Middle frontal gyrus (tissue), 1 donor: ENCODE measurements at regions not wholly inside any gene's neighbourhood (a gene's known extent, or its start where the extent isn't known, plus 50 kb on each side); places are given as distances from the start of the nearest gene placed in this dataset.

Source experiments
- DNase-seq: peaks from one replicate; pipeline ENCODE4 v3.0.0-alpha.2; 2015; ENCODE audit warnings: low spot score; ENCODE audit errors: extremely low spot score

- no peak for DNase-seq
These were observed 378.8 kb upstream of the TLE4 start for GRCh38 chr9:79193001-79193400.

- DNase-seq = no peak
These were observed 378.1 kb upstream of the TLE4 start for GRCh38 chr9:79193501-79194223.

- DNase-seq = no peak
These were observed 375.9 kb upstream of the TLE4 start for GRCh38 chr9:79195879-79196278.

GRCh38 chr9:79196606-79197005 is 375.2 kb upstream of the TLE4 start:
- no peak for DNase-seq

- no peak for DNase-seq
These were observed 371.4 kb upstream of the TLE4 start for GRCh38 chr9:79200336-79200735.

- DNase-seq = no peak
These were observed 370.1 kb upstream of the TLE4 start for GRCh38 chr9:79201636-79202035.

GRCh38 chr9:79208791-79209396 is 362.9 kb upstream of the TLE4 start:
- no peak for DNase-seq

- DNase-seq = no peak
These were observed 361.1 kb upstream of the TLE4 start for GRCh38 chr9:79210541-79211243.

- no peak for DNase-seq
These were observed 358.2 kb upstream of the TLE4 start for GRCh38 chr9:79213417-79214125.

- no peak for DNase-seq
These were observed 355.9 kb upstream of the TLE4 start for GRCh38 chr9:79215821-79216220.

GRCh38 chr9:79220251-79220650 is 351.5 kb upstream of the TLE4 start:
- DNase-seq = no peak

- DNase-seq = no peak
These were observed 351.1 kb upstream of the TLE4 start for GRCh38 chr9:79220666-79221065.

- DNase-seq = no peak
These were observed 350.7 kb upstream of the TLE4 start for GRCh38 chr9:79221084-79221483.

- no peak for DNase-seq
These were observed 349.3 kb upstream of the TLE4 start for GRCh38 chr9:79222483-79222882.

GRCh38 chr9:79224672-79225433 is 346.9 kb upstream of the TLE4 start:
- no peak for DNase-seq

GRCh38 chr9:79233542-79233941 is 338.2 kb upstream of the TLE4 start:
- no peak for DNase-seq

GRCh38 chr9:79236466-79236865 is 335.3 kb upstream of the TLE4 start:
- no peak for DNase-seq

- DNase-seq = no peak
These were observed 333.9 kb upstream of the TLE4 start for GRCh38 chr9:79237861-79238260.

GRCh38 chr9:79240774-79241173 is 331.0 kb upstream of the TLE4 start:
- no peak for DNase-seq

- DNase-seq = no peak
These were observed 329.3 kb upstream of the TLE4 start for GRCh38 chr9:79242489-79242888.

- DNase-seq = no peak
These were observed 325.6 kb upstream of the TLE4 start for GRCh38 chr9:79246170-79246569.
